AG08396 (cell line): ENCODE measurements at regions not wholly inside any gene's neighbourhood (a gene's known extent, or its start where the extent isn't known, plus 50 kb on each side); places are given as distances from the start of the nearest gene placed in this dataset.

Experiments
- DNase-seq: peaks from one replicate; pipeline ENCODE4 v3.0.0; 2012; ENCODE audit warnings: low spot score, mixed read lengths

DNA sequence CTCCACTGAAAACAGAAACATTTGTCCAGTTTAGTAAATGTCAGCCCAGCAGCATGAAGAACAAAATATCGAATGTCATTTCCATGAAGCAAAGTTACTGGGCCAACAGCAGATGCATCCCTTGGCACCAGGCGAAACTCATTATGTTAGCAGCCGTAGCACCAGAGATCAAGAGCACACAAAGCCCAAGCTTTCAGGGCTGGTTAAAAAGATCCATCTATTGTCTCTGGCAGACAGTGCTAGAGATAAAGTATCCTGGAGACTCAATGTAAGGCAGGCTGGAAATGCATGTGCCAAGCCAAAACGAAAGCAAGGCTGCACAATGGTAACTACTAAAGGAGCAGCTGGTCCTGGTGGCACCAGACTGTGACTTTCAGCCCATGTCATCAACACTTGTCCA, 120.3 kb upstream of the PLEKHG7 start:
- DNase-seq: no peak

DNA sequence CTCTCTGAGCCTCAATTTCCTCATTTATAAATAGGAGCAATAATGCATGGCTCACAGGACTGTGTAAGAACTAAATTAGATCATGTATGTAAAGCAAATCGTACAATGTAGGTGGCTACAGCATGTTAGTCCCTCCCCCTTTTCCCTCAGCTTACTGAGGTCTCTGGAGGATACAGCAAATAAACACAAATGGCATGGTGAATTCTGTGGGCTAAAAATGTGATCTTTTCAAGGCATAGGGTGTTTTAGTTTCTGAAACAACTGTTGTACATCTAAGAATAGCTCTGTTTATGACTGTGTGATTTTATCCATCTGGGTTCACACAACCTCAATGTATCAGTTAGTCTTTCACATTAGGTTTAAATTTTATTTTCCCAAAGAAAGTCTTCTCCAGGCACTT, 121.2 kb upstream of the PLEKHG7 start:
- no peak for DNase-seq

GRCh38 chr12:92574911-92575570, 127.7 kb upstream of the PLEKHG7 start:
- no peak for DNase-seq

GRCh38 chr12:92574051-92574783, 128.6 kb upstream of the PLEKHG7 start:
- no peak for DNase-seq

- DNase-seq: no peak
Observed at GRCh38 chr12:92573104-92573503, 129.7 kb upstream of the PLEKHG7 start.

DNA sequence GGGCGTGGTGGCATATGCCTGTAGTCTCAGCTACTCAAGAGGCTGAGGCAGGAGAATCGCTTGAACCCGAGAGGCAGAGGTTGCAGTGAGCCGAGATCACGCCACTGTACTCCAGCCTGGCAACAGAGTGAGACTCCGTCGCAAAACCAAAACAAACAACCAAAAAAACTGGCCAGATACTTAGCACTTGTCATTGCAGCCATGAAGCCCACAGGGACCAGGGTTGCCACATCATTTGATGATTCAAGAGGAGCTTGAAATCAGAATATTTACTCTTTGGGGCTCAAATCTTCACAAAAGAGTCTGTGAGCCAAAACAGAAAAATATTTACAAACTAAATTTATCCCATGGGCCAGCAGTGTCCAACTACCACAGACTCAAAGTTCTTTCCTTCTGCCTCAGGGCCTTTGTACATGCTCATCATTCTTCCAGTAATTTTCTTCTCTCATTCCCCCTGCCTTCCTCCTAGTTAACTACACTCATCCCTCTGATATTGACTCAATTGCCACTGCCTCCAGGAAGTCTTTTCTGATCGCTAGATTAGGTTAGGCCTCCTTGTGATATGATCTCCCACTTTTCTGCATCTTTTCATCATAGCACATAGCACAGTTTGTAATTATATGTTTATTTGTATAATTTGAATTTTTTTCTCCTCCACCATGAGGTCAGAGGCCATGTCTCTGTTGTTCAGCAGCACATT, 130.8 kb upstream of the PLEKHG7 start:
- DNase-seq: no peak

DNA sequence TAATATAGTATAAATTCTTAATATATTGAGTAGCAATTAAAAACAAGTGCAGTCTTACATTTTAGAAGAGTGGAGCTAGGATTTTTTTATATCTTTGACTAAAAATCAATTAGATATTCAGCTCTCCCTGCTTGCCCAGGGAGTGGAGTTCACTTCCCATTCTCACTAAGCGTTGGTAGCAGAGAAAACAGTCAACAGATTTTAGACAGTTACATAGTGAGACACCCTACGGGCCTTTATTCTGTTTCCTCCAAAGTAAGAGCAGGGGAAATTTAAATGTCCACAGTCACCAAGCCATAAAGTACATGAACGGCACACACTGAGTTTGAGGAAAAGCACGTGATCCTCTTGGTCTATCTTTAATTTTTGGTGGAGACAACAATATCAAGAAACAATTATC, 131.6 kb upstream of the PLEKHG7 start:
- no peak for DNase-seq

GRCh38 chr12:92570056-92570753, 132.6 kb upstream of the PLEKHG7 start:
- peak; percentile 39 for DNase-seq

DNA sequence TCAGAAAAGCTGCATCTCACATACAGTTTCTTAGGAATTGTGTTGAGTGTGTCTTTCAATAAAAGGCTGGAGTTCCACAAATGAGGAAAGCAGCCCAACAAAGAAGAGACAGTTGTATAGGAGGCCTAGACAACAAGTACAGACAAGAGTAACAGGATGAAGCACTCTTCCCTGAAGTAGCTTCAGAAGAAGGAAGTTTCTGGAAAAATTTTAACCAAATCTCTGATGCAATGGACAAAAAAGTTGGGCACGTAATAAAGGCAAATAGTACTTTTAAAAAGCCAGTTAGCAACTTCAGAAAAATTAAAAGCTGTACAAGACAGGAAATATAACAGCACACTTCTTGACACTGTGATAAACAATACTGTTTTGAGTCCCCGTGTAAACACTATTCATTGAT, 134.1 kb upstream of the PLEKHG7 start:
- no peak for DNase-seq

DNA sequence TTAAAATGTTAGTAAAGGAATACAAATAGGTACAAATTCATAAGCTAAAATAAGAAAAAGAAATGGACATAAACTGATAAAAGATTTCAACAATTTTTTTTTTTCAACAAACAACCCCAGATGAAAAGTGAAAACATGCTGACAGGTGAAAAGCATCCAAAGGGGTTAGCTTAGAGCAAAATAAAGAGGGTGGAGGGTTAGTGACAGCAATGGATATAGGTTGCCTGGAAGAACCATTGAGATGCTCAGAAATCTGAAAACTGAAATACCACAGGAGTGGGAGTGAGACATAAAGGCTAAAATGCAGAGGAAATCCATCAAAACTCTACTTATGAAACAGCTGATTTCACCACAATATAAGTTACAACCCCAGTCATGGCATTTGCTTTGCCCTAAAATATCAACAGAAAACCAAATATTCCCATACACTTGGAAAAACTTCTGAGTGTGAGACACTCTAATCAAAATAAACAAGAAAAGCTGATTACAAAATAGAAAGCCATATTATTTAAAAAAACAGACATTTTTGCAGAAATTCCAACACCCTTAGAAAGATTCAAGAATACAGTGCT, 136.3 kb upstream of the PLEKHG7 start:
- no peak for DNase-seq

GRCh38 chr12:92563819-92564218, 139.0 kb upstream of the PLEKHG7 start:
- no peak for DNase-seq

DNA sequence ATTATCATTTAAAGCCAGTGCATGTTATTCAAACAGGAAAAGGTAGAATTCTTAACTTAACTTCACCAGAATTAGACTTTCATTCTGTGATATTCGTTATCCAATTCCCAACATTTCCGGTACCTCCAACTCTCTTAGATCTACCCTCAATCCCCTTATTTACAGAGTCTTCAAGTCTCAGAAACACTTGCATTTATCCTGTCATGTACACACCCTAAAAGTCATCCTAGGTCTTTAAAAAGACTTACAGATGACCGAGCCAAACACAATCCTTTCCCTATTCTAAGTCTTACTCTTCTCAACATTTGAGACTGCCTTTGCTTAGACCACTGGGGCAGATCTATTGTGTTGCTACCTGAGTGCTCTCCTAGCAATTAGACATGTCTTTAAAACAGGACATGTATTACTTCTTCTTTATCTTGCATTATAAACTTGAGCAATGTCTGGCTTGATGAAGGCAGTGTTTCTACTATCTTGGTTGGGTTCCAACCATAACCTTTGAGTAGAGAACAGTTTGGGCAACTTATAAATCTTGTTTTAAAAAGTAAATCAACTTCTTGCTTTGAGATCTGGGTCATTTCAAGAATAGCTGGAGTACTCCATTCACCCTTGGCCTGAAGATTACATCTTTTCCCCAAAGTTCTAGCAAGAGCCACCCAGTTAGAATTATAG, 140.6 kb upstream of the PLEKHG7 start:
- DNase-seq: no peak

DNA sequence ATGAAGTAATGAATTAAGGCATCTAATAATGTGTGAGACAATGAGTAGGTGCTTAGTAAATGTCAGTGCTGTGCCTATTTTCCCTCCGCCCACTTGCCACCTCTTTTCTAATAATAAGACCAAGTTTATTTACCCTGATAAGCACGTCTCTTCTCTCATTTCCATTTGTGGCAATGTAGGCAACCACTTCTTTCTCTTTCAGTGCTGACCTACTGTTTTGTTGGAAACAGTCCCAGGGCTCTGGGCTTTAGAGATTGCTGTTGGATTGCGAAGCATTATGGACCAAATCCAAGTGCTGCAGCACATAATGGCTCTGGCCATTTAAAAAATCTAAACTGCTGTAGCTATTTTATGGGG, 141.3 kb upstream of the PLEKHG7 start:
- peak; percentile 57 for DNase-seq

GRCh38 chr12:92560713-92561542, 141.9 kb upstream of the PLEKHG7 start:
- no peak for DNase-seq

DNA sequence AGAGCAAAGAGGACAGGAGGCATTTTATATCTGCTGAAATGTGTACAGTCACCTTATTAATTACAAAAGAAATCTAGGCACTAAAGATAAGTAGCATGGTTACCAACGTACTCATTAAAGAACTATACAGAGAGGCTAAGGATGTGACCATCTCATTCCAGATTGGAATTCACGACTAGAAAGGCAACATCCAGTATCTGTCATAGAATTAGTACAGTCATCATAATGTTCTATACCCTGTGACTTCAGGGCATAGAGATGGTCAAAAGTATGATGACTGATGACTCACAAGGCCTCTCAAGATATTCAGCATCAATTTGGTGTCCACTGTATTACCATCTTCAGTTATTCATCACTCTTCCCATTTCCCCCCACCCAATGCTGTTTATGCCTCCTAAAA, 144.0 kb upstream of the PLEKHG7 start:
- no peak for DNase-seq

DNA sequence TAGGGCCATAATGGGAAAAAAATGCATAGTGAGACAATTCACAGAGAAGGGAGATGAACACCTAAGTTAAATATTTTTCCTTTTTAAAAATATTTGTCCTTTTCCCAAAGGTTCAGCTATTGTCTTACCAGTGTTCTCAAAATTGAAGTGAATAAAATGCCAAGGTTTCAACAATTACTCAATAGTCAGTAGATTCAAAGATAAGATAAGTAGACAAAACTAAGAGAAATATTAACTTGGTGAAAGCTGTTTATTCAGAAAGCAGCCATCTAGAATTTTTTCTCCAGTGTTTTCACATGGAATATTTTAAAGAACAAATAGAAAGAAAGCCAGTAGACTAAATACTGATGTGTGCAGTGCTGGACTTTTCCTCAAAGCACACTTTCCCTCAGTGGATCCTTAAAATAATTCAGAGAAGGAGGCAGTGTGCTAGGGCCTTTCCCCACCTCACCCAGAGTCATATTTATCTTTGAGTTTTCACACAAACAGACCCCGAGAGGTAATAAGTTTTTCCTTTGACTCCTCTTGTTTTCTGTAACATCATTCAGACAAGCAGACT, 144.5 kb upstream of the PLEKHG7 start:
- DNase-seq: no peak

DNA sequence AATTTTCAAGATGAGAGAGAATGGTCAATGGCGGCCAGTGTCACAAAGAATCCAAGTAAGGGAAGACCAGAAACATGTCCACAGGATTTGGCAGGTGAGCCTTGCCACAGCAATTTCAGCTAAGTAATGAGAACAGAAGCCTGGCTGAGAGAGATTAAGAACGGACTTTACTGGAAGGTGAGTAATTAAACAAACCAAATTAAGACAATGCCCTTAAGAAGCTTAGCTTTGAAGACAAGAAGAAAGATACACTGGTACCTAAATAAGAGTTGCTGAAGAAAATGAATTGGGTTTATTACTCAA, 145.4 kb upstream of the PLEKHG7 start:
- no peak for DNase-seq

DNA sequence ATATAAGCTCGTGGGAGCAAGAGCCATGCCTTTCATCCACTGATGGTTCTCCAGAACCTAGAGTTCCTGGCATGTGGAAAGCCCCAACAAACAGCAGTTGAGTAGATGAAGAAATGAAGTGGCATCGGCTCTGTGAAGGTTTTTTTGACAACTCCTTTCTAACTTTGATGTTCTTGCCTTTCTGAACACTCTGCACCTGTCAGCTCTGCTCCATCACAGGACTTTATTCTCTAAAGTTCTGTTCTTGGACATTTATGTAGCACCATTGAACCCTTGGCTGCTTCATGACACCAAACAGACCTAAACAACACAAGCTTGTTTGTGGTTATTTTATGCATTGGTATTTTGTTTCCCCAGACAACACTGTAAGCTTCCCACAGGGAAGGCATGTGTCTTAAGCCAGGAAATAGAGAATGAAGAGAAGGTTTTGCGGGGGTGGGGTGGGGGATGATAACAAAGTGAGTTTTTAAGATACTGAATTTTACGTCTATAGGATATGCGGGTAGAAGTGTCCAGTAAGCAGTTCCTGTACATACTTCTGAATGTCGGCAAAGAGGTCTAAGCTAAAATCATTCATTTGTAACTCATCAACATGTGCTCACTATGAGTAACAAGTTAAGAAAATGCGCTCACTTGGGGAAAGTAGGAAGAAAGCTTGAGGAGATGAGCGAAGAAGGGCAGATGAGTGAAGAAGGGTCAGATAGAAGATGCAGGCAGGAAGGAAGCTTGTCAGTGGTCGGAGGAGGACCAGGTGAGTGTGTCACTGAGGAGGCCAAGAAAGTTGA, 146.0 kb upstream of the PLEKHG7 start:
- no peak for DNase-seq

GRCh38 chr12:92556141-92556540, 146.6 kb upstream of the PLEKHG7 start:
- no peak for DNase-seq
